ENCODE measurements at regions not wholly inside any gene's neighbourhood (a gene's known extent, or its start where the extent isn't known, plus 50 kb on each side); places are given as distances from the start of the nearest gene placed in this dataset.

GRCh38 chr4:72969976-72970375 is 99.5 kb downstream of the COX18 start (continued):
- TF ChIP-seq TP53 (CRISPR knock-in tag; IDR thresholded peaks at IDR 0.05): no peak

DNA sequence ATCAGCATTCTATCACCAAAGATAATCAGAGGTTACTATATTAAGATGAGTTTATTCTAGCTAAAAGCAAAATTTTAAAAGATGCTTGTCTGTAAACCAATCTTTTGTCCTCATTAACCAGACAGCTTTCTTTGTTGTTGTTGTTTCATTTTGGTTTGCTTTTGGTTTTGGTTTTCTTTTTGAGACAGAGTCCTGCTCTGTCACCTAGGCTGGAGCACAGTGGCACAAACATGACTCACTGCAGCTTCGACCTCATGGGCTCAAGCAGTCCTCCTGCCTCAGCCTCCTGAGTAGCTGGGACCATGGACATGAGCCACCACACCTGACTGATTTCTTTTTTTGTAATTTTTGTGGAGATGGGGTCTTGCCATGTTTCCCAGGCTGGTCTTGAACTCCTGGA is 102.9 kb downstream of the COX18 start:
- H3K9me3 Mint-ChIP-seq: peaks cover 25% of the 10 kb centered on the region
- H3K4me1 Mint-ChIP-seq: no peaks in the 10 kb centered on the region
- no peak for TF ChIP-seq GABPB1 (CRISPR knock-in tag; IDR thresholded peaks at IDR 0.05)
- TF ChIP-seq, protein P1, sequence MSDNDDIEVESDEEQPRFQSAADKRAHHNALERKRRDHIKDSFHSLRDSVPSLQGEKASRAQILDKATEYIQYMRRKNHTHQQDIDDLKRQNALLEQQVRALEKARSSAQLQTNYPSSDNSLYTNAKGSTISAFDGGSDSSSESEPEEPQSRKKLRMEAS (CRISPR knock-in tag; IDR thresholded peaks at IDR 0.05): no peak
- TF ChIP-seq SMAD3 (CRISPR knock-in tag; IDR thresholded peaks at IDR 0.05; ENCODE audit: borderline replicate concordance): no peak
- TF ChIP-seq ZNF138 (CRISPR knock-in tag; conservative IDR thresholded peaks at IDR 0.05): no peak
- no peak for TF ChIP-seq SOX15 (CRISPR knock-in tag; IDR thresholded peaks at IDR 0.05)
- no peak for TF ChIP-seq TCF7 (CRISPR knock-in tag; IDR thresholded peaks at IDR 0.05; ENCODE audit: low read depth)
- TF ChIP-seq, protein P2, sequence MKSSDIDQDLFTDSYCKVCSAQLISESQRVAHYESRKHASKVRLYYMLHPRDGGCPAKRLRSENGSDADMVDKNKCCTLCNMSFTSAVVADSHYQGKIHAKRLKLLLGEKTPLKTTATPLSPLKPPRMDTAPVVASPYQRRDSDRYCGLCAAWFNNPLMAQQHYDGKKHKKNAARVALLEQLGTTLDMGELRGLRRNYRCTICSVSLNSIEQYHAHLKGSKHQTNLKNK (CRISPR knock-in tag; IDR thresholded peaks at IDR 0.05): no peak
- no peak for TF ChIP-seq TP53 (CRISPR knock-in tag; IDR thresholded peaks at IDR 0.05)
- no peak for TF ChIP-seq USF1 (CRISPR knock-in tag; IDR thresholded peaks at IDR 0.05)
- TF ChIP-seq, protein P3, sequence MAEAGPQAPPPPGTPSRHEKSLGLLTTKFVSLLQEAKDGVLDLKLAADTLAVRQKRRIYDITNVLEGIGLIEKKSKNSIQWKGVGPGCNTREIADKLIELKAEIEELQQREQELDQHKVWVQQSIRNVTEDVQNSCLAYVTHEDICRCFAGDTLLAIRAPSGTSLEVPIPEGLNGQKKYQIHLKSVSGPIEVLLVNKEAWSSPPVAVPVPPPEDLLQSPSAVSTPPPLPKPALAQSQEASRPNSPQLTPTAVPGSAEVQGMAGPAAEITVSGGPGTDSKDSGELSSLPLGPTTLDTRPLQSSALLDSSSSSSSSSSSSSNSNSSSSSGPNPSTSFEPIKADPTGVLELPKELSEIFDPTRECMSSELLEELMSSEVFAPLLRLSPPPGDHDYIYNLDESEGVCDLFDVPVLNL (CRISPR knock-in tag; IDR thresholded peaks at IDR 0.05; ENCODE audit: borderline replicate concordance, low read depth): no peak
- TF ChIP-seq GRHL2 (CRISPR knock-in tag; IDR thresholded peaks at IDR 0.05; ENCODE audit: insufficient replicate concordance, severe bottlenecking): no peak
- TF ChIP-seq ZNF671 (CRISPR knock-in tag; IDR thresholded peaks at IDR 0.05): no peak
- no peak for TF ChIP-seq ESRRA (CRISPR knock-in tag; IDR thresholded peaks at IDR 0.05; ENCODE audit: borderline replicate concordance)
- no peak for TF ChIP-seq HMGA2 (CRISPR knock-in tag; IDR thresholded peaks at IDR 0.05)
- no peak for TF ChIP-seq RORB (CRISPR knock-in tag; IDR thresholded peaks at IDR 0.05)
- no peak overlapping the region for H3K4me3 Mint-ChIP-seq
- no peaks in the 10 kb centered on the region for H3K36me3 Mint-ChIP-seq
- no peaks in the 10 kb centered on the region for H3K27me3 Mint-ChIP-seq (ENCODE audit: low read depth)
- CTCF ChIA-PET: no interaction called here
- no peak overlapping the region for H3K27ac Mint-ChIP-seq
- DNase-seq (ENCODE audit: low spot score) (no peak), ATAC-seq (no peak)
- POLR2A ChIA-PET: no interaction called here

DNA sequence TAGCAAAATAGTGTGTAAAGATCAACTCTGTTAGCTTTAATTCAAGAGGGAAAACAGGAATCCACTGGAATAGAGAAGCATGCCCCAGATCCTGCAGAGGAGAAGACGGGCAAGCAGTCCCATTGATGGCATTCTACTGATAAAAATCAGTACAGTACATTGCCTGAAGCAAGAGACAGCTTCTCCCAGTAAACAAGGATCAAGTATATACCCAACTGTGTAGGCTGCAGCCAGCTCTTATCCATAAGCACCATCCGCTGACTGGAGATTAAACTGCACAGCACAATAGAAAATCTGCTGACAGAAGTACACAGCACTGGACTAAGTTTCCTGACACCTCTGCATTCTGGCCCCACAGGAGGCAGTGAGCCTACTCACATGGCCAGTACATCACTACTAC is 110.1 kb downstream of the COX18 start:
- H3K9me3 Mint-ChIP-seq: peaks cover 26% of the 10 kb centered on the region
- no peak for ATAC-seq
- no peak for DNase-seq (ENCODE audit: low spot score)
- H3K4me1 Mint-ChIP-seq: peaks cover 4% of the 10 kb centered on the region
- TF ChIP-seq, protein P4, sequence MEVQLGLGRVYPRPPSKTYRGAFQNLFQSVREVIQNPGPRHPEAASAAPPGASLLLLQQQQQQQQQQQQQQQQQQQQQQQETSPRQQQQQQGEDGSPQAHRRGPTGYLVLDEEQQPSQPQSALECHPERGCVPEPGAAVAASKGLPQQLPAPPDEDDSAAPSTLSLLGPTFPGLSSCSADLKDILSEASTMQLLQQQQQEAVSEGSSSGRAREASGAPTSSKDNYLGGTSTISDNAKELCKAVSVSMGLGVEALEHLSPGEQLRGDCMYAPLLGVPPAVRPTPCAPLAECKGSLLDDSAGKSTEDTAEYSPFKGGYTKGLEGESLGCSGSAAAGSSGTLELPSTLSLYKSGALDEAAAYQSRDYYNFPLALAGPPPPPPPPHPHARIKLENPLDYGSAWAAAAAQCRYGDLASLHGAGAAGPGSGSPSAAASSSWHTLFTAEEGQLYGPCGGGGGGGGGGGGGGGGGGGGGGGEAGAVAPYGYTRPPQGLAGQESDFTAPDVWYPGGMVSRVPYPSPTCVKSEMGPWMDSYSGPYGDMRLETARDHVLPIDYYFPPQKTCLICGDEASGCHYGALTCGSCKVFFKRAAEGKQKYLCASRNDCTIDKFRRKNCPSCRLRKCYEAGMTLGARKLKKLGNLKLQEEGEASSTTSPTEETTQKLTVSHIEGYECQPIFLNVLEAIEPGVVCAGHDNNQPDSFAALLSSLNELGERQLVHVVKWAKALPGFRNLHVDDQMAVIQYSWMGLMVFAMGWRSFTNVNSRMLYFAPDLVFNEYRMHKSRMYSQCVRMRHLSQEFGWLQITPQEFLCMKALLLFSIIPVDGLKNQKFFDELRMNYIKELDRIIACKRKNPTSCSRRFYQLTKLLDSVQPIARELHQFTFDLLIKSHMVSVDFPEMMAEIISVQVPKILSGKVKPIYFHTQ (CRISPR knock-in tag; IDR thresholded peaks at IDR 0.05): no peak
- TF ChIP-seq, protein P3 (CRISPR knock-in tag; IDR thresholded peaks at IDR 0.05; ENCODE audit: borderline replicate concordance, low read depth): no peak
- TF ChIP-seq PRRX2 (CRISPR knock-in tag; IDR thresholded peaks at IDR 0.05) (no peak), HMGA2 (CRISPR knock-in tag; IDR thresholded peaks at IDR 0.05) (no peak), FOXJ3 (CRISPR knock-in tag; IDR thresholded peaks at IDR 0.05; ENCODE audit: borderline replicate concordance) (no peak), ZNF317 (CRISPR knock-in tag; IDR thresholded peaks at IDR 0.05; ENCODE audit: borderline replicate concordance, low read depth) (no peak), SOX15 (CRISPR knock-in tag; IDR thresholded peaks at IDR 0.05) (no peak), CREM (CRISPR knock-in tag; IDR thresholded peaks at IDR 0.05) (no peak), PRDM15 (CRISPR knock-in tag; IDR thresholded peaks at IDR 0.05) (no peak)
- TF ChIP-seq, protein P5, sequence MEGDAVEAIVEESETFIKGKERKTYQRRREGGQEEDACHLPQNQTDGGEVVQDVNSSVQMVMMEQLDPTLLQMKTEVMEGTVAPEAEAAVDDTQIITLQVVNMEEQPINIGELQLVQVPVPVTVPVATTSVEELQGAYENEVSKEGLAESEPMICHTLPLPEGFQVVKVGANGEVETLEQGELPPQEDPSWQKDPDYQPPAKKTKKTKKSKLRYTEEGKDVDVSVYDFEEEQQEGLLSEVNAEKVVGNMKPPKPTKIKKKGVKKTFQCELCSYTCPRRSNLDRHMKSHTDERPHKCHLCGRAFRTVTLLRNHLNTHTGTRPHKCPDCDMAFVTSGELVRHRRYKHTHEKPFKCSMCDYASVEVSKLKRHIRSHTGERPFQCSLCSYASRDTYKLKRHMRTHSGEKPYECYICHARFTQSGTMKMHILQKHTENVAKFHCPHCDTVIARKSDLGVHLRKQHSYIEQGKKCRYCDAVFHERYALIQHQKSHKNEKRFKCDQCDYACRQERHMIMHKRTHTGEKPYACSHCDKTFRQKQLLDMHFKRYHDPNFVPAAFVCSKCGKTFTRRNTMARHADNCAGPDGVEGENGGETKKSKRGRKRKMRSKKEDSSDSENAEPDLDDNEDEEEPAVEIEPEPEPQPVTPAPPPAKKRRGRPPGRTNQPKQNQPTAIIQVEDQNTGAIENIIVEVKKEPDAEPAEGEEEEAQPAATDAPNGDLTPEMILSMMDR (IDR thresholded peaks at IDR 0.05): no peak
- H3K27me3 Mint-ChIP-seq (ENCODE audit: low read depth): no peaks in the 10 kb centered on the region
- no peak overlapping the region for H3K27ac Mint-ChIP-seq
- ChIA-PET POLR2A (no interaction called here), CTCF (no interaction called here)
- no peak overlapping the region for H3K4me3 Mint-ChIP-seq
- H3K36me3 Mint-ChIP-seq: no peaks in the 10 kb centered on the region

All from WTC11 (cell line).